ENCODE measurements at regions not wholly inside any gene's neighbourhood (a gene's known extent, or its start where the extent isn't known, plus 50 kb on each side); places are given as distances from the start of the nearest gene placed in this dataset.
A peak's percentile ranks its signal among the peaks of the same experiment; 100 is the strongest.

DNA sequence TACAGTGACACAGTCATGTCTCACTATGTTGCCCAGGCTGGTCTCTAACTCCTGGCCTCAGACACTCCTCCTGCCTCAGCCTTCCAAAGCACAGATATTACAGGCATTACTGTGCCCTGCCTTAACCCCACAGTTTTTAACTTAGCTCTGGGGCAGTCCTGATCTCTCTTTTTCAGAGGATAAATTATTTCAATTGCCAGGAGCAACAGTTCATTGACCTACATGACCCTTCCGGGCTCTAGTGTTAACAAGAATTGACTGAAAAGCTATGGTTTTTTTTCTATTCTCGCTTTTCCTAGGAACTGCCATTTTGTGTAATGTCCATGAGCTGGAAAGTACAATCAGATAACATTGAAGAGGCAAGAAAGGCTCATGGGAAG, 92.8 kb downstream of the HNRNPLL start:
- DNase-seq, result no peak

DNA sequence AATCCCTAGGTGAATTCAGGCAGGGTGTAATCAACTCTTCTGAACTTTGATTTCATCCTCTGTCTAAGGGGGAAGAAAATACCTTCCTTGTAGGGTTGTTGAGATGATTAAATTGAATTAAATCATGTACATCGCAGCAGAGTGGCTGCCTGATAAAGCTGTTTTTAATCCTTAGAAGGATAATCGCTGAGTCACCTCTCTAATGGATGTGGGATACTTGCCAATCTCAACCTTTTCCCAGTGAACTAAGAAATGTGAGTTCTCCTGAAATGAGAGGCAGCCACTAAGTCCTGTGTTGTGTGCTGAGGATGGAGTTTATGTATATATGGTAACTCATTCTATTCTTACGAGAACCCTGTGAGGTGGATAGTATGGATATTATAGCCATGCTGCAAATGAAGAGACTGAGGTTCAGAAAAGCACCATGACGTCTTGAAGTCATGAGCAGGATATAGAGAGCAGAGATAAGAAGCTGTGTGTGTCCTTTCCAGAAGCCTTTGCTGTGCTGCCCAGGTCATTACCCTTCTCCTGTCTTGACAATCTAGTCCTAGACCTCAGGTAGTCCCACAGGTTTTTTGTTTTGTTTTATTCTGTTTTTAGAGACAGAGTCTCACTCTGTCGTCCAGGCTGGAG, 93.3 kb downstream of the HNRNPLL start:
- DNase-seq, result no peak

DNA sequence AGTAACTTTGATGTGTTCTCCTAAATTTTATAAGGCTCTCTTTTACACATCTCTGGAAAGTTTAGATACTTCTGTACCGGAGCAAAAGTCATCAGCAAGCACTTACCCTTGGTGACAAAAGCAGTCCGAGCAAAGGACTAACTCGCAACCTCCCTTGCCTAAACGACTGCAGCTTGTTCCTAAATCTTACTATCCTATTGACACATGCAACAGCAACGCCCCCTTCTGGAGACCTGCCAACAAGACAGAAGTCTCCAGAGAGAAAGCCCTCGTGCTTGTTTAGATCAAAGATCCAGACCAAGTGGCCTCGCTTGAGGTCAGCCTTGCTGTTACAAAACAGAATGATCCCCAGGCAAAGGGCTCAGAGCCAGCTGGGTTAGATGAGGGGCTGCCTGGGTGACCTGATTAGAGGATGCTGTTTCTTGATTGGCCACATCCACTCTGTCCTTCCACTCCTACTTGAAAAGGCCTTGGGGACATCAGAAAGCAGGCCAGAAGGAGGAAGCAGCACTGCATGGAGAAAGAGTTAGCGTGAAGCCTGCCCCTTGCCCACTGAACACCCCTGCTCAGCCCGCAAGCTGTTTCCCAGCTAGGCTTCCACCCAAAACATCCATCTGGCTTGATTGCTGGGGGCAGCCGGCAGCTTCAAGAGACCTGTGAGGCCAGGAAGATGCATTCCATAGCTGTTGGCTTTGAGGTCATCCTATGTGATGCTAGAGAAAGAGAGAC, 94.3 kb downstream of the HNRNPLL start:
- DNase-seq, result peak; percentile 74

DNA sequence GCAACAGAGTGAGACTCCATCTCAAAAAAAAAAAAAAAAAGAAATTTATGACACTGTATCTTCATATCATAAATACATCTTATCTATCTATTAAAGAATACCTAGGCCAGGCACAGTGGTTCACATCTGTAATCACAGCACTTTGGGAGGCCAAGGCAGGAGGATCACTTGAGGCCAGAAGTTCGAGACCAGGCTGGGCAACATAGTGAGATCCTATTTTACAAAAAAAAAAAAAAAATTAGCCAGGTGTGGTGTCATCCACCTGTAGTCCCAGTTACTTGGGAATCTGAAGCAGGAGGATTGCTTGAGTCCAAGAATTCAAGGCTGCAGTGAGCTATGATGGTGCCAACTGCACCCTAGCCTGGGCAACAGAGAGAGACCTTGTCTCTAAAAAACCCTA, 95.0 kb downstream of the HNRNPLL start:
- DNase-seq, result no peak

DNA sequence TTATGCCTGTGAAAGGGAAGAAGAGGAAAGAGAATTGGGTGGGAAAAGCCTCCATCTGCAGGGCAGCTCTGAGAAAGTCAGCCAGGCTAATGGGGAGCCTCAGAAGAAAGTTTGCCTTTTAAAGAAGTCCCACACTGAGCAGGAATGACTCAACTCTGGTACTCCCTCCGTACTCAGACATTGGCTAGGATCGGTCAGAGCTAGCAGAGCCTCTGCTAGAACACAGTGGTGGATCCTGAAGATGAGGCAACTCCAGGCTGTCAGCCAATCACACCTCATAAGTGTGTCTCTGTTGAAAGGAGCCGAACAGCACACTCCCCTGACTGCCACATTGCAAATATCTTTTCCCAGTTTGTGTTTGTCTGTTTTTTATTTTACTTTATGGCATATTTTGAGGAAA, 96.9 kb downstream of the HNRNPLL start:
- DNase-seq, result no peak

DNA sequence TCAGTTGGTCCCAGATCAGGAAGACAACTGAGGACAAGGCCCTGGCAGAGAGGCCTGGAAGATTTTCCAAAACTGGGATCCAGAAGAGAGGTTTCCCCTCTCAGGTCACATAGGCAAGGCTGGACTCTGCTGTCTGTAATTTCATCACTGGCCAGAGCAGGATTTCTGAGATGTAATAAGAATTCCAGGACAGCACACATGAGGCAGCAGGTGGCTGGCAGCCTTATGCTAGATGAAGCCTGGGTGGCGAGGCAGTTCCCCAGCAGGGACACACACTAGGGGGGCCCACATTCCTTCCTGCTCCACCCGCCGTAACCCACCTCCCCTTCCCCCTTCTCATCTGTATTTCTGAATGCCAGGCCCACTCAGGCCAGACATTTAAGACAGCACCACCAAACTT, 98.6 kb downstream of the HNRNPLL start:
- DNase-seq, result no peak

DNA sequence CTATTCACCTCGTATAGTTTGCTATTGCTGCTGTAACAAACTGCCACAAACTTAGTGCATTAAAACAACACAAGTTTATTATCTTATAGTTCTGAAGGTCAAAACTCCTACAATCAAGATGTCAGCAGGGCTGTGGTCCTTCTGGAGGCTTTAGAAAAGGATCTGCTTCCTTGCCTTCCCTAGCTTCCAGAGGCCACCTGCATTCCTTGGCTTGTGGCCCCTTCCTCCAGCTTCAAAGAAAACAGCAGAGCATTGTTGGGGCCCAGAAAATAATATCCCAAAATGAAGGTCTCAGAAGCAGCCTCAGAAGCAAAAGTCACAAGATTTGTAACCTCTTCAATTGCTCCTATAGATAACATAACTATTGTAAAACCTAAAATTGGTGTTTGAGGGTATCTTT, 100.6 kb downstream of the HNRNPLL start:
- DNase-seq, result no peak

DNA sequence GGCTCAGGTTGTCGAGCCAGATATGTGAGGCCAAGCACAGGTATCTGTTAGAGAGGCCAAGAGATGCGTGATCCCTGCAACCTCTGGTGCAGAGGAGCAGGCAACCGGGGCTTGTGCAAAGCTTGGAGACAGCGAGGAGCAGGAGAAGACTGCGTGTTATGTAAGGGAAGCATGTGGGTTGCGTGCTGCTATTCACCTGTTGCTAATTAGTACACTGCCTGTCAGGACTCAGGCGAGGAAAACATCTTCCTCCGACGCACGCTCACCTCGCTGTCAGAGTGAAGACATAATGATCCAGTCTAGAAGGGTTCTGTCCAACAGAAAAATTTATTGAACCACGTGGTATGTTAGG, 102.5 kb downstream of the HNRNPLL start:
- DNase-seq, result no peak

DNA sequence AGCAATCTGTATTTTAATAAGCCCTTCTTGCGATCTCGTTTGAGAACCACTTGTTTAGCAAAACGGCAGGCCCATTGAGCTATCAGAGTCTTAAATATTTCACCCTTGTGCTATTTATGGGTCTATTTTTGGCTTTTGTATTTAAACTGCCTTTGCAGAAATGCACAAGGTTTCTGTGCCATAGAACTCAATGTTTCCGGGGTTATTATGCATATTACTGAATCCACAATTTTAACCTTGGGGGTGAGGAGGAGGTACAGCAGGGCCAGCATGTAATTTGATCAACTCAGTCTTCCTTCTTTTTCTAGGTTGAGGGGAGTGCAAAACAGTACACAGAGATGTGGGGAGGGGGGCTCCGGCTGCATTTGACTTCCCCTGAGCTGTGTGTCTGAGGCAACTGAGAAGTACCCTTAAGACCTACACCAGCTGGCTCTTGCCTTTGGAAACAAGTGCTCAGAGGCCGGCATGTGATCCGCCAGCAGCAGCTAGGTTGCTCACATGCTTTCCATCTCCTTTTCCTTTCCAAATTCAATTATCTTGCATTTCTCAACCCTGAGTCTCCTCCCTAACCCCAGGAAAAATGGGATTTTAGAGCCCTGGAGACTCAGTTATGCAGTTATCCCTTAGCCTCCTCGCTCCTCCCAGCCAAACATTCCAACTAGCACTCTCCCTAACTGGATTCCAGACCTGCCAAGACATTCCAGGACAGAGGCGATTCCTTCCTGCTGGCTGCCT, 103.0 kb downstream of the HNRNPLL start:
- no peak for DNase-seq

DNA sequence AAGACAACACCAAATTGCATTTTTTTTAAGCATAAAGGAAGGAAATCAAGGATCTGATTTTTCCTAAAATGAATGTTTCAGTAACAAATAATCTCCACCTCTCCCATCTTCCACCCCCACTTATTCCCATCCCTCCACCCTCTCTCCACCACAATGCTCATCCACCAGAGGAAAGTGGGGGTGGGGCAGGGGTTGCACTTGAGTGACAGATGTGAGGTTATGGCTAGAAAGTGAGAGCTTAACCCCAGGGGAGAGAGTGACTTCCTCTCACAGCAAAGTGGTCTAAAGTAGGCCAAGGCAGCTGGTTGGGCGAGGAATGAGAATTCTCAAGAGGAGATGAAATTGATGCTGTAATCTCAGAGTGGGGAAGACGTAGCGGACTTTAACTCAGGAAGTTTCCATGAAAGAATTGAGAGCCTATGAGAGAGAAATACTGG, 104.7 kb downstream of the HNRNPLL start:
- no peak for DNase-seq

DNA sequence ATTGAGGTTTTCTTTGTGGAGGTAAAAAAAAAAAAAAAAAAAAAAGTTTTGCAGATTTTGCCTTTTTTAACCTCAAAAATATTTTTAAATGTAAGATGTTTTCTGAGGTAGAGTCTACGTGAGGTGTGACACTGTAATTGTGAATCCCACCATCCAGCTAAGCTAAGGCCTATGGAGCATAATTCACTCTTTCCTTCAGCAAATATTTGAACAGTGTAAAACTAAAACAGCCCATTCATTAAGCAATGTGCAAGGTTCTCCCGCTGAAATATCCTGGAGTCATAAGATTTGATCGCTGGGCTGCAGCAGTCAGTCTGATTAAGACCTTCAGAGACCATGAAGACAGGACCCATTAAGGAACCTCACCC, 105.1 kb downstream of the HNRNPLL start:
- no peak for DNase-seq

DNA sequence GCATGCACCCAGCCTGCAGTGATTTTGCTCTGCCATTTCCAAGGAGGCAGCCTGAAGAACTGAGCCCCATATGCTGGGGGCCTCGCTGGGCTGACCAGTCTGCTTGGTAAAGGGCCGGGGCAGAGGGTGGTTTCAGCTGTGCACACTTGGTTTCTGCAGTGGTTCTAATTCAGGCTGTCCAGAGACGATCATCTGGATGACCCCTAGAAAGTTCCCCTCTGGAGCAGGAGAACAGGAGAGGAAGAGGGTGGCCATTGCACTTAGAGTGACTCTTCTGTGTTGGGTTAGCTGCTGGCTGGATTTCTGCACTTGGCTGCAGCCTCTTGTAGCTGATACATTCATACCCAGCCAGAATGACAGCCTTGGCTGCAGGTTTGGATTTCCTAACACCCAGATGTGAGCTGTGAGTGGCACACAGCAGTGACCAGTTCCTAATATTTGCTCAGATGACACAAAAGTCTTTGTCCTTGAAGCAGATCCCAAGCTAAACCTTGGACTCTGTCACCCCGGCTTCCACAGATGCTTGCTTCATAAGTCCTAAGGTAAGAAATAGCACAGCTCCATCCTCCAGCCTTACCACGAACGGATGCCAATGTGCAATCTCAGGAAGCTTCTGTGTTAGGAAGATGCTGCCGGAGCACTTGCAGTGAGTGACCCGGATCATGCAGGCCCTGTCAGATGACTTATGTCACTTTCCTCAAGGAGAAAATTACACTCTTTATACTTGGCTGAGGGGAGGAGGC, 105.6 kb downstream of the HNRNPLL start:
- DNase-seq, result no peak

DNA sequence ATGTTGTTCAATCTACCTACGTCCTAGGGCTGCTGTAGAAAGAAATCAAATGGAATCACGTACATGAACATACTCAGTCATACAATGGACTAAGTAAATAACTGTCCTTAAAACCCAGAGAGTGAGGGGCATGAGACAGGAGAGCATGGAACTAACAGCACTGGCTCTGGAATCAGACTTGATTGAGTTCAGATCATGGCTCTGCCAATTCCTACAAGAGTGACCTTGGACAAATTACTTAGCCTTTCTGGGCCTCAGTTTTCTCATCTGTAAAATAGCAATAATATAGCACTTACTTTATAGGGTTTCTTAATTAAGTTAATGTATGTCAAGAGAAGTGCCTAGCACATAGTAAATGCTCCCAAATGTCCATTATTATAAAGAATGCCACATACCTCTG, 106.8 kb downstream of the HNRNPLL start:
- DNase-seq, result no peak

DNA sequence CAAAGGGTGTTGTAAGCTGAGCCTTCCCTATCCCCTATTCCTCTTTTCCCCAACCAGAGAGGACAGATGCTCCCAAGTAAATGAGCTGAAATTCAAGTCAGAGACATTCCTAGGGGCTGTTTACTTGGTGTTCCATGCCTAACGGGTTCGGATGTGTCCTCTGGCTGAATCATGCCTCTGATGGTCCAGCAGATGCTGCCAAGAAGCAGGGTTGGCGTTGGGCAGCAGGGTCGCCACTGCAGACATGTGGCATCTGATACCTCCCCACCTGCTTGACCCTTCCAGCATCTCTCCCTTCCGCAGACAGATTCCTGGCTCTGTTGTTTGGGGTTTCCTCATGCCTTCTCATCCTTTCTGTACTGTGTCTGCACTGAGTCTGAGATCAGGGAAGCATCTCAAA, 108.3 kb downstream of the HNRNPLL start:
- no peak for DNase-seq

DNA sequence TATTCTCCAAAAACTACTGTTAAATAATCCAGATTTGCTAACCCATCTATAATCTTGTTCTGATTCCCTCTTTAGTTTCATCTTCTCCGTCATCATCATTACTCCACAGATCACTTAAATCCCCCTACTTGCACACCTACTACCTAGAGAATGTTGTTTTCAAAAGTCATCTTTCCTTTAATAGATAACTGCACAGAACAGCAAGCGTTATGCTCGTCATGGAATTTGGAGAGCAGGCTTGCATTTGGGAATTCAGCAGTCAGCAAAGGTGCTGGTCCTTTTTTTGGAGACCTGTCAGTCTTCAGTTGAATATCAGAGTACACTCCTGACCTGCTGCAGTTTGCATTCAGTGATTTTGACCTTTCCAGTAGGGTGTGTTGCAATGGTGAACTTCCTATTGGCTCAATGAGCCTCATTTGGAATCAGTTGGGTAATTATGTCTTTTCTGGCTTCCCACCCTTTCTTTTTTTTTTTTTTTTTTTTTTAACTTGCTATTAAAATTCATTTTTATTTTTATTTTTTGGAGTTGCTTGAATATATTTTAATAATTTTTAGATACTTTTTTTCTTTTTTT, 110.6 kb downstream of the HNRNPLL start:
- no peak for DNase-seq

DNA sequence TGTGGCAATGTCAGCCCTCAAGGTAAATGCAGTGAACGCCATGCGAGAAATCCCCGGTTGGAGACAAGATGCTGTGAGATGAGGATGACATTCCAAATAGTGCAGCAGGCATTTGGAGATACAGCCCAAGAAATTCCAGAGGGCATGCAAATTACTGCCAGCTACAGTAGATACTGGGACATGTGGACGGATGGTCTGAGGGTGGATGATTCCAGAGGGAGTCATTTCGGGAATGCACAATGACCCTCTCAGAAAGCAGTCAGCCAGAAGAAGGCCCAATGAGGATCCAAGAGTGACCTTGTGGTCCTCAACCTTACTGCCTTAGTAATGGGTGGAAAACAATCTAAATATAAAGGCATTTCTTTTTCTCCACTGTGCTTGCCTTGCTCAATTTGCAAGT, 111.3 kb downstream of the HNRNPLL start:
- DNase-seq, result no peak

DNA sequence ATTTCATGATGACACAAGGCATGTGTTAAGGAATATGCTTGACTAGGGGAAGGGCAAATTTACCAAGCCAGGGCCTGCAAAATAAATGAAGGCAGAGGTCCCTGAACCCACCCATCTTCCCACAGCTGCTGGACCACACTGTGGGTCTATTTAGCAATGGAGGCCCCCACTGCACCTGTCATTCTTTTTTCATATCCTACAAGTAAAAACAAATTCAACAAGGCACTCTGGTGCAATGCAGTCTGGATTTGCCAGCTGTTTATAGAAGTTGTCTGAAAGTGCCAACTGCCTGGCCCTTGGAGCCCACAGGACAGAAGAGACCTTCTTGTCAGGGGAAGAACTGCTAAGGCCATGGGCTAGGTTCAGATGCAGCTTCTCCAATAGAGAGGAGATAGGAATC, 112.8 kb upstream of the ATL2 start:
- DNase-seq, result no peak

DNA sequence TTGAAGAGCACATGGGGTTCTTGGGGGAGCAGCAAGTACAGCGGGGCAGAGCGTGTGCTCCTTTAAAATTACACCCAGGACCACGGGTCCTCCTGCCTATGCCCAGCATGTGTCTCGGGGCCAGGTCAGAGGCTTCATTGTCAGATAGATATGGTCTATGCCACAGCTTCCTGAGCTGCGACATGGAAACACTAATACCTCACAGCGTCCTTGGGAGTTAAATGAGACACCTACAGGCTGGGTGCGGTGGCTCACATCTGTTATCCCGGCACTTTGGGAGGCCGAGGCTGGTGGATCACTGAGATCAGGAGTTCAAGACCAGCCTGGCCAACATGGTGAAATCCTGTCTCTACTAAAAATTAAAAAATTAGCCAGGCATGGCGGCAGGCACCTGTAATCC, 110.8 kb upstream of the ATL2 start:
- no peak for DNase-seq

DNA sequence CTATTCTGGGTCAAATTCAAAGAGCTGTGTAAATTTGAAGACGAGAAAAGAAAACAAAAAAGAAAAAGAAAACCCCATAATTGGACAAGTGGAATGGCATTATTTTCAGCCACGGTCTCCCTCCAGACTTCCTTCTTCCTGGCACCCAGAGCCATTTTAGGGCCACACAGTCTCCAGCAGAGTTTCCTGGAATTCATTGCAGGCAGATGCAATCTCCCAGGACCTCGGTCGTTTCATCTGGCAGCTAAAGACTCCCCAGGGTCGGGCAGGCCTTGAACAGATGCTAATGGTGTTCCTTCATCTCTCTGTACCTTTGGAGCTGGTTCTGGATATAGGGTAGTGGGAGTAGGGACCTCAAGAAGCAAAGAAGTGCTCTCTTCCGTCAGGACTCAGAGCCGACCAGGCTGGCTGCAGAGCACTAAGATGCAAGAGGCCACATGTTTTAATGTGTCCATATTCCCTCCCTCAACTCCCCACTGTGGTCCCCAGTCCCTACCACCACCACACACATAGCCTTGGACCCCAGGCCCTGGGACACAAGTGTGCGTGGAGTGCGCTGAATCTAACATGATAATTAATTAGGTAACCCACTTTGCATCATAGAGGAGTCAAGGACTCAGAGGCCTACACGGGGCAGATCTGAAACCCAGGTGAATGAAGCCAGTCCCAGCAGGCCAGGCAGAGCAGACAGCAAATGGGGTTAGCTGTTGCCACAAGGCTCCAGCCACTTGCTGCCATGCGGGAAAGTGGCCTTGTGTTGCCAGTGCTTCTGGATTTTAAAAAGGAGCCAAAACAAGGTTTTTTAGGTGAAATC, 109.3 kb upstream of the ATL2 start:
- no peak for DNase-seq

DNA sequence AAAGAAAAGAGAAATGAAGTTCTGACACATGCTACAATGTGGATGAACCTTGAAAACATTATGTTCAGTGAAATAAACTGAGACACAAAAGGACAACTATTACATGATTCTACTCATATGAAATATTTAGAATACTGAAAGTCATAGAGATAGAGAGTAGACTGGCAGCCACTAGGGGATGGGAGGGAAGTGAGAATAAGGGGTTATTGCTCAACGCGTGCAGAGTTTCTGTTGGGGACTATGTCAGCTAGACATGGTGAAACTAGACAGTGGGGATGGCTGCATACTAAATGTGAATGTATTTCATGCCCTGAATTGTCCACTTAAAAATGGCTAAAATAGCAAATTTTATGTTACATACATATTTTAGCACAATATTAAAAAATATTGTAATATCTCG, 108.7 kb upstream of the ATL2 start:
- DNase-seq, result no peak

DNA sequence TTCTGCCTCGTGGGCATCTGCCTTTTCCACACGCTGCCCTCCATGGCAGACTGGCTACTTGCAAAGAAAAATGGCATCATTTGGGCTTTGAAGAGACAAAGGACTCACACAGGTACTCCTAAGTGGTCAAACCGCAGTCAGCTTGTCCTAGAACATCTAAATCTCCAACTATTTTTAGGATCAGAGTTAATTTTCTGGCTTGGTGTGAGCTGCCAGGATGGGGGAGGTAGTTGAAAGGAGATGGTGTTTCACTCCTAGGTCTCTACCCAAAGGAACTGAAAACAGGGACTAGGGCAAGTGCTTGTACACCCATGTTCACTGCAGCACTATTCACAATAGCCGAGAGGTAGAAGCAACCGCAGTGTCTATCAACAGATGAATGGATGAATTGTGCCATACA, 107.9 kb upstream of the ATL2 start:
- DNase-seq, result no peak

DNA sequence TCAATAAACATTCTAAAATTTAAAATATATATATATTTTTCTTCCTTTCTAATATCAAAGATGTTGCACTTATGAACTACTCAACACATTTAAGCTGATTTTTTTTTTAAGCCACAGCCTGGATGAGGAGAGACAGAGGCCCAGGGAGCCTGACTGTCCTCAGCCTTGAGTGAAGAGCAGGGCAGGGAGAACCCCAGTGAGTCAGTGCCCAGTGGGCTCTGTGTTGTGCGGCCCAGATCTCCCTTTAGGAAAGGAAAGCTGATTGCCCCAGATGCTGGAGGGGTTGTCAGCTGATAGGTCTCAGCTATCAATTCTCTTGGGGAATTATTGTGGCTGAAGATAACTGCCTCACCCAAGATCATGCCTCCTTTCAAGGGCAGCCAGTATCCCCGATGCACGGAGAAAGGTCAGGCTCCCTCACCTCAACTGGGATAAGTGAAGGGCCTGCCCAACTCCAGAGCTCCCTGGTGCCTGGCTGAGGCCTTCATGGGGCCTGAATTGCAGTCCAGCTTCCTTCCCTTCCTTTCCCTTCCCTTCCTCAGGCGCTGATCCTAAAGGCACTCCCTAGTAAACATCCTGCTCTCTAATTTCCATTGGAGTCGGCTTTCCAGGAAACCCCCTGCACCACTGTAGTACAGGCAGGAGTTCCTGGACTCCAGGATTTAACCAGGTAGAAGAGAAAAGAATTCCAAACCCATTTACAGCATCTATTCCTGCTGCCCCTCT, 106.9 kb upstream of the ATL2 start:
- no peak for DNase-seq
